Hematopoietic multipotent progenitor cell treated with erythropoietin and hydrocortisone succinate and interleukin-3 and kit ligand, for 17 days (in vitro differentiated cells): ENCODE measurements at regions not wholly inside any gene's neighbourhood (a gene's known extent, or its start where the extent isn't known, plus 50 kb on each side); places are given as distances from the start of the nearest gene placed in this dataset.
"Not testable (repeated sequence)": the region's sequence is repeated elsewhere in the genome, so short reads cannot be mapped to it uniquely, and the experiment has no call there.

Experiments
- DNase-seq: peaks from one replicate; pipeline ENCODE4 v3.0.0-alpha.2; 2015; ENCODE audit warnings: low spot score

- no peak for DNase-seq
These were observed 611.7 kb downstream of the MCTP2 start for GRCh38 chr15:94843060-94843459.

- DNase-seq: no peak
These were observed 612.8 kb downstream of the MCTP2 start for GRCh38 chr15:94844198-94844537.

GRCh38 chr15:94844538-94845389 lies 613.4 kb downstream of the MCTP2 start:
- DNase-seq: no peak

- DNase-seq: no peak
These were observed 614.0 kb downstream of the MCTP2 start for GRCh38 chr15:94845390-94845716.

GRCh38 chr15:94847325-94847724 lies 616.0 kb downstream of the MCTP2 start:
- no peak for DNase-seq

- DNase-seq: no peak
These were observed 616.7 kb downstream of the MCTP2 start for GRCh38 chr15:94848054-94848453.

GRCh38 chr15:94855018-94855408 lies 623.7 kb downstream of the MCTP2 start:
- DNase-seq: no peak

GRCh38 chr15:94855409-94856266 lies 624.3 kb downstream of the MCTP2 start:
- DNase-seq: no peak

GRCh38 chr15:94856267-94856854 lies 625.0 kb downstream of the MCTP2 start:
- DNase-seq: no peak

- no peak for DNase-seq
These were observed 626.1 kb downstream of the MCTP2 start for GRCh38 chr15:94857466-94857865.

- no peak for DNase-seq
These were observed 626.6 kb downstream of the MCTP2 start for GRCh38 chr15:94858011-94858410.

- DNase-seq: no peak
These were observed 627.1 kb downstream of the MCTP2 start for GRCh38 chr15:94858449-94858848.

GRCh38 chr15:94858920-94859319 lies 627.6 kb downstream of the MCTP2 start:
- DNase-seq: no peak

- no peak for DNase-seq
These were observed 633.2 kb downstream of the MCTP2 start for GRCh38 chr15:94864600-94864999.

GRCh38 chr15:94868265-94868664 lies 636.9 kb downstream of the MCTP2 start:
- DNase-seq: not testable (repeated sequence)

GRCh38 chr15:94875550-94875949 lies 644.2 kb downstream of the MCTP2 start:
- DNase-seq: no peak

- DNase-seq: no peak
These were observed 646.5 kb downstream of the MCTP2 start for GRCh38 chr15:94877833-94878232.

- DNase-seq: no peak
These were observed 650.8 kb downstream of the MCTP2 start for GRCh38 chr15:94882071-94882712.

- DNase-seq: no peak
These were observed 656.0 kb downstream of the MCTP2 start for GRCh38 chr15:94887391-94887790.

- DNase-seq: no peak
These were observed 657.8 kb downstream of the MCTP2 start for GRCh38 chr15:94889153-94889552.

- no peak for DNase-seq
These were observed 661.7 kb downstream of the MCTP2 start for GRCh38 chr15:94893091-94893490.

GRCh38 chr15:94894056-94894455 lies 662.7 kb downstream of the MCTP2 start:
- no peak for DNase-seq

GRCh38 chr15:94909510-94909909 lies 678.1 kb downstream of the MCTP2 start:
- no peak for DNase-seq
